K562 (cell line): ENCODE measurements at regions not wholly inside any gene's neighbourhood (a gene's known extent, or its start where the extent isn't known, plus 50 kb on each side); places are given as distances from the start of the nearest gene placed in this dataset.

ENCODE experiments used
- ATAC-seq: fragments of 200-7000 bp; cut with Tn5 transposase; 3 replicates; pipeline ENCODE4 v1.9.1; 2020; ENCODE audit warnings: moderate library complexity
- BruUV-seq: library from RNA; stranded (reverse); fragments of 400-500 nt; replicated peaks from 2 replicates; lab custom pipeline; 2021; lab: Mats Ljungman, UMichigan
- CTCF ChIA-PET: fragments of 300-600 bp; formaldehyde crosslinking; extraction: SDS; loops from one replicate; lab custom pipeline; 2021; ENCODE audit warnings: low intra/inter-chr PET ratio; lab: Yijun Ruan, JAX
- POLR2A ChIA-PET: fragments of 300-600, 350-650 bp; sonication (Branson Sonifier 250); formaldehyde crosslinking; extraction: SDS; loops from one replicate; lab custom pipeline; 2021; ENCODE audit warnings: antibody characterized with exemption, inconsistent platforms; lab: Yijun Ruan, JAX
- DNase-seq, 4 experiments: peaks; one replicate each; pipeline versions ENCODE4 v3.0.0 to v3.0.0-alpha.2; 2011 to 2018; ENCODE audit warnings: low spot score in 3 of 4, mixed read lengths in 3 of 4; ENCODE audit errors: extremely low read depth in 1 of 4
- FAIRE-seq: peaks from 2 replicates; lab custom pipeline; 2011; peaks lifted over from hg19 to GRCh38; lab: Jason Lieb, UNC
- H2AFZ ChIP-seq: 2 replicates; pipeline ENCODE4 v1.6.0; 2011; ENCODE audit warnings: low read depth, low read length, control low read depth, inconsistent platforms
- H3K27ac ChIP-seq: fragments of 200-600 bp; 3 replicates; pipeline ENCODE4 v1.8.0; 2011; ENCODE audit warnings: low read depth, mild to moderate bottlenecking, control low read depth, inconsistent platforms, low read length, moderate library complexity, mixed read lengths; ENCODE audit errors: extremely low read depth
- H3K27me3 ChIP-seq, 2 experiments: fragments of 300-600 bp in 1 of 2; 2 replicates in 1 of 2; 3 replicates in 1 of 2; pipeline versions ENCODE4 v1.6.0 to v1.8.0; 2011; ENCODE audit warnings: inconsistent platforms in 2 of 2, low read length in 2 of 2, mild to moderate bottlenecking in 1 of 2, mixed read lengths in 1 of 2, moderate library complexity in 1 of 2; ENCODE audit not compliant: control insufficient read depth in 2 of 2, insufficient read depth in 2 of 2
- H3K36me3 ChIP-seq: fragments of 300-600 bp; 3 replicates; pipeline ENCODE4 v1.8.0; 2011; ENCODE audit warnings: mild to moderate bottlenecking, low read length, inconsistent platforms; ENCODE audit not compliant: control insufficient read depth, insufficient read depth
- H3K4me1 ChIP-seq, 2 experiments: fragments of 200-600 bp in 1 of 2; replicated peaks in 1 of 2; 2 replicates in 1 of 2; 3 replicates in 1 of 2; pipeline versions ENCODE4 v1.5.1 to v1.8.0; 2011; ENCODE audit warnings: inconsistent platforms in 2 of 2, low read length in 2 of 2, mild to moderate bottlenecking in 1 of 2, mixed read lengths in 1 of 2, moderate library complexity in 1 of 2; ENCODE audit not compliant: control insufficient read depth in 2 of 2, insufficient read depth in 2 of 2
- H3K4me2 ChIP-seq: 2 replicates; pipeline ENCODE4 v1.6.1; 2011; ENCODE audit warnings: low read length, control low read depth, inconsistent platforms, mixed read lengths; ENCODE audit not compliant: insufficient read depth
- H3K4me3 ChIP-seq: fragments of 200-600 bp; sonication (generic), shearing (Covaris generic); 2 replicates; pipeline ENCODE4 v1.5.1; 2016; ENCODE audit warnings: control low read depth, inconsistent platforms
- H3K79me2 ChIP-seq: fragments of 200-600 bp; 3 replicates; pipeline ENCODE4 v1.8.0; 2011; ENCODE audit warnings: low read length, inconsistent platforms; ENCODE audit not compliant: control insufficient read depth, insufficient read depth
- H3K9ac ChIP-seq, 2 experiments: 2 replicates each; pipeline versions ENCODE4 v1.6.0 to v1.6.1; 2011; ENCODE audit warnings: low read depth in 2 of 2, low read length in 2 of 2, control low read depth in 1 of 2, inconsistent platforms in 1 of 2, mild to moderate bottlenecking in 1 of 2, mixed read lengths in 1 of 2; ENCODE audit not compliant: insufficient read depth in 1 of 2
- H3K9me1 ChIP-seq: one replicate; pipeline ENCODE4 v1.6.0; 2011; ENCODE audit warnings: inconsistent platforms, mild to moderate bottlenecking, low read length, moderate library complexity; ENCODE audit not compliant: control insufficient read depth, insufficient read depth
- H3K9me3 ChIP-seq: replicated peaks from 2 replicates; pipeline ENCODE4 v1.5.1; 2011; ENCODE audit warnings: low read depth, low read length, inconsistent platforms; ENCODE audit not compliant: control insufficient read depth, insufficient read depth
- H4K20me1 ChIP-seq: replicated peaks from 2 replicates; pipeline ENCODE4 v1.6.1; 2011; ENCODE audit warnings: low read length, inconsistent platforms, mixed read lengths; ENCODE audit not compliant: control insufficient read depth, insufficient read depth
- FUS ChIP-seq: fragments of 200-400 bp; formaldehyde crosslinking; optimal IDR thresholded peaks from 2 replicates; pipeline ENCODE3; 2017; ENCODE audit warnings: low read depth, low read length
- MAX ChIP-seq: sonication (generic); formaldehyde crosslinking; IDR thresholded peaks from 2 replicates; pipeline ENCODE4 v1.9.0; 2022; ENCODE audit warnings: mild to moderate bottlenecking, missing genetic modification reagents
- MCM5 ChIP-seq: fragments of 450-650 bp; IDR thresholded peaks from 2 replicates; pipeline ENCODE4 v1.6.1; 2016; ENCODE audit warnings: low read depth
- SLC30A9 ChIP-seq: fragments of 250-450 bp; sonication (Bioruptor Pico); IDR thresholded peaks from 2 replicates; pipeline ENCODE4 v1.8.0; 2022; ENCODE audit warnings: mild to moderate bottlenecking, moderate library complexity
- SRSF3 ChIP-seq: fragments of 200-400 bp; formaldehyde crosslinking; IDR thresholded peaks from 2 replicates; pipeline ENCODE4 v1.6.1; 2016; ENCODE audit warnings: mild to moderate bottlenecking, low read length, moderate library complexity; ENCODE audit not compliant: insufficient read depth
- ZNF75A ChIP-seq: fragments of 450-650 bp; formaldehyde crosslinking; IDR thresholded peaks from 2 replicates; pipeline ENCODE4 v1.4.0; 2020; ENCODE audit warnings: mild to moderate bottlenecking
- WGBS: fragments of 100-300 bp; shearing (Covaris generic); methylation state at CpG from one replicate; pipeline ENCODE4 v1.1.6; 2016; ENCODE audit warnings: low coverage, mixed read lengths; ENCODE audit not compliant: insufficient coverage; ENCODE audit errors: missing lambda C conversion rate; 5-methylcytosine and 5-hydroxymethylcytosine counted together
- in situ Hi-C: fragments of 300-500 bp; cut with MboI; formaldehyde crosslinking; loops from 4 replicates; pipeline ENCODE4 v1.15.0; 2018; ENCODE audit warnings: inconsistent platforms, mixed read lengths
- intact Hi-C: fragments of 100-400 bp; cut with micrococcal nuclease; formaldehyde crosslinking; loops from 2 replicates; pipeline ENCODE4 v1.14.2; 2022
- TF ChIP-seq, protein P1 (sequence below): sonication (generic); formaldehyde crosslinking; IDR thresholded peaks from 2 replicates; pipeline ENCODE4 v1.8.1; 2023; ENCODE audit warnings: mild to moderate bottlenecking, missing genetic modification reagents

DNA sequence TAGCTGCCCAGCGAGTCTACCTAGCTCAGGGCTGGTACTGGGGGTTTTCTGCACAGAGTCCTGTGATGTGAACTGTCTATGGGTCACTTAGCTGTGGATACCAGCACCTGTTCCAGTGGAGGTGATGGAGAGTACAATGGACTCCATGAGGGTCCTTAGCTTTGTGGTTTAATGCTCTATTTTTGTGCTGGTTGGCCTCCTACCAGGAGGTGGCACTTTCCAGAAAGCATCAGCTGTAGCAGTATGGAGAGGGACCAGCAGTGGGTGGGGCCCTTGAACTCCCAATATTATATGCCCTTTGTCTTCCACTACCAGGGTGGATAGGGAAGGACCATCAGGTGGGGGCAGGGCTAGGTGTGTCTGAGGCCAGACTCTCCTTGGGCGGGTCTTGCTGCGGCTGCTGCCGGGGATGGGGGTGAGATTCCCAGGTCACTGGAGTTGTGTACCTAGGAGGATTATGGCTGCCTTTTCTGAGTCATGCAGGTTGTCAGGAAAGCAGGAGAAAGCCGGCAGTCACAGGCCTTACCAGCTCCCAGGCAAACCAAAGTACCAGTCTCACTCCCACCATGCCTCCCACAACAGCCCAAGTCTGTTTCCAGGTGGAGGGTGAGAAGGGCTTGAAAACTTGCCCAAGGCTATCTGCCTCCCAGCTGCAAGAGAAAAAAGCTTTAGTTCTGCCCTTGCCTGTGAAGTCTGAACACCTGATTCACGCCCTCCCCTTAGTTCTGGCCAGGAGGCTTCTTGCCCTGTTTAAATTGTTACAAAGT, 163.0 kb upstream of the NUDT4 start (continued):
- TF ChIP-seq FUS (no peak), MCM5 (no peak), SRSF3 (no peak), SLC30A9 (CRISPR knock-in tag) (no peak)
- TF ChIP-seq, protein P1, sequence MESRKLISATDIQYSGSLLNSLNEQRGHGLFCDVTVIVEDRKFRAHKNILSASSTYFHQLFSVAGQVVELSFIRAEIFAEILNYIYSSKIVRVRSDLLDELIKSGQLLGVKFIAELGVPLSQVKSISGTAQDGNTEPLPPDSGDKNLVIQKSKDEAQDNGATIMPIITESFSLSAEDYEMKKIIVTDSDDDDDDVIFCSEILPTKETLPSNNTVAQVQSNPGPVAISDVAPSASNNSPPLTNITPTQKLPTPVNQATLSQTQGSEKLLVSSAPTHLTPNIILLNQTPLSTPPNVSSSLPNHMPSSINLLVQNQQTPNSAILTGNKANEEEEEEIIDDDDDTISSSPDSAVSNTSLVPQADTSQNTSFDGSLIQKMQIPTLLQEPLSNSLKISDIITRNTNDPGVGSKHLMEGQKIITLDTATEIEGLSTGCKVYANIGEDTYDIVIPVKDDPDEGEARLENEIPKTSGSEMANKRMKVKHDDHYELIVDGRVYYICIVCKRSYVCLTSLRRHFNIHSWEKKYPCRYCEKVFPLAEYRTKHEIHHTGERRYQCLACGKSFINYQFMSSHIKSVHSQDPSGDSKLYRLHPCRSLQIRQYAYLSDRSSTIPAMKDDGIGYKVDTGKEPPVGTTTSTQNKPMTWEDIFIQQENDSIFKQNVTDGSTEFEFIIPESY (CRISPR knock-in tag), result no peak

DNA sequence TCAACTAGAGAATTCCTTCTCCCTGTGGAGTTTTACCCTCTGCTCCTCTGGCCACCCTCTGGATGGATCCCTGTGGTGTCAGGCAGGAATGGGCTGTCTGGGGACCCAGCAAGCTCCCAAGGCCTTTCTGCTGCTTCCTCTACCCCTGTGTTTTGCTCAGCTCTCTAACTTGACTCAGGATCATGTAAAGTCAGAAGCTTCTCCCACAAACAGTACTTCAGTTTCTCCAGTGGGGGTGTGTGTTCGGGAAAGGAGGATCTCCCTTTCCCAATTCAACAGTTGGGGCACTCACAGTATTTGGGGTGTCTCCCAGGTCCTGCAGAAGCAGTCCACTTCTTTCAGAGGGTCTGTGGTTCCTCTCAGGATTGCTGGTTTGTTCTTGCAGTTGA, 162.4 kb upstream of the NUDT4 start:
- CTCF ChIA-PET, result no interaction called here
- DNase-seq, result no peak
- Histone ChIP-seq H3K36me3 (no peaks in the 10 kb centered on the region), H3K4me3 (no peak overlapping the region), H2AFZ (no peak overlapping the region), H3K4me1 (no peaks in the 10 kb centered on the region; a peak in 1 of 5 replicates), H3K9me1 (no peaks in the 10 kb centered on the region), H3K27me3 (no peaks in the 10 kb centered on the region), H3K27ac (no peak overlapping the region), H3K9me3 (no peaks in the 10 kb centered on the region), H4K20me1 (no peaks in the 10 kb centered on the region), H3K4me2 (no peak overlapping the region), H3K9ac (no peak overlapping the region), H3K79me2 (no peaks in the 10 kb centered on the region)
- in situ Hi-C loops (no loop called here), intact Hi-C loops (no loop called here)
- POLR2A ChIA-PET, result interaction anchor here (0.6 kb wide), 1 partner anchor 96 kb away, joined by 4 read pairs; no protein-coding TSS in a partner anchor
- BruUV-seq, result no TSS peak
- no peak for FAIRE-seq
- no peak for ATAC-seq
- WGBS, result 0% methylated on average over 1 of the region's 1 CpG
- TF ChIP-seq ZNF75A (CRISPR knock-in tag) (peak; percentile 61; the same call in 1 of the 2 replicates), MAX (no peak)
